Panc1 (cell line): ENCODE measurements at regions not wholly inside any gene's neighbourhood (a gene's known extent, or its start where the extent isn't known, plus 50 kb on each side); places are given as distances from the start of the nearest gene placed in this dataset.

ENCODE experiments used
- CTCF ChIP-seq: fragments of 450-650 bp; IDR thresholded peaks from 2 replicates; pipeline ENCODE4 v1.5.1; 2017; ENCODE audit warnings: mild to moderate bottlenecking
- POLR2AphosphoS5 ChIP-seq: IDR thresholded peaks from 2 replicates; pipeline ENCODE4 v1.6.1; 2012; ENCODE audit warnings: mild to moderate bottlenecking, low read depth, low read length, moderate library complexity
- REST ChIP-seq, 2 experiments: IDR thresholded peaks; 2 replicates each; pipeline ENCODE4 v1.6.1; 2011 to 2012; ENCODE audit warnings: low read depth in 2 of 2, control low read depth in 1 of 2, low read length in 1 of 2, mild to moderate bottlenecking in 1 of 2, moderate library complexity in 1 of 2; ENCODE audit not compliant: insufficient read depth in 1 of 2

- TF ChIP-seq CTCF (no peak), POLR2AphosphoS5 (no peak), REST (IDR thresholded peaks at IDR 0.05; ENCODE audit: insufficient read depth in 1 of 2, low read depth in 2 of 2, low read length in 1 of 2) (no peak)
Observed at GRCh38 chr2:221810650-221811049, 238.5 kb upstream of the EPHA4 start.
